DOHH2 (cell line): ENCODE measurements at regions not wholly inside any gene's neighbourhood (a gene's known extent, or its start where the extent isn't known, plus 50 kb on each side); places are given as distances from the start of the nearest gene placed in this dataset.

ENCODE experiments used
- H3F3A ChIP-seq: fragments of 200-600 bp; sonication (generic), shearing (Covaris generic); 2 replicates; pipeline ENCODE4 v1.6.0; 2016; ENCODE audit warnings: antibody characterized with exemption, mild to moderate bottlenecking; ENCODE audit not compliant: control insufficient read depth, insufficient read depth
- H3K27ac ChIP-seq: fragments of 200-600 bp; sonication (generic); 2 replicates; pipeline ENCODE4 v1.5.1; 2014; ENCODE audit warnings: low read depth, mild to moderate bottlenecking, low read length, moderate library complexity
- H3K27me3 ChIP-seq: fragments of 200-600 bp; sonication (generic); 2 replicates; pipeline ENCODE4 v1.6.1; 2014; ENCODE audit warnings: mild to moderate bottlenecking, low read length, mixed read lengths; ENCODE audit not compliant: control insufficient read depth
- H3K36me3 ChIP-seq: fragments of 200-600 bp; sonication (generic); 2 replicates; pipeline ENCODE4 v1.6.1; 2014; ENCODE audit warnings: mild to moderate bottlenecking, low read length, moderate library complexity, mixed read lengths; ENCODE audit not compliant: control insufficient read depth
- H3K4me1 ChIP-seq: fragments of 200-600 bp; sonication (generic); 2 replicates; pipeline ENCODE4 v1.6.1; 2014; ENCODE audit warnings: mild to moderate bottlenecking, low read length, mixed read lengths; ENCODE audit not compliant: control insufficient read depth
- H3K4me2 ChIP-seq: fragments of 200-600 bp; sonication (generic); 2 replicates; pipeline ENCODE4 v1.6.0; 2014; ENCODE audit warnings: mild to moderate bottlenecking, low read length, moderate library complexity
- H3K4me3 ChIP-seq: fragments of 200-600 bp; sonication (generic); 2 replicates; pipeline ENCODE4 v1.5.1; 2014; ENCODE audit warnings: mild to moderate bottlenecking, low read length, mixed read lengths
- H3K79me2 ChIP-seq: fragments of 200-600 bp; sonication (generic); 2 replicates; pipeline ENCODE4 v1.6.1; 2014; ENCODE audit warnings: mild to moderate bottlenecking, low read length, mixed read lengths; ENCODE audit not compliant: control insufficient read depth
- H3K9me2 ChIP-seq: fragments of 200-600 bp; sonication (generic); replicated peaks from 2 replicates; pipeline ENCODE4 v1.6.1; 2014; ENCODE audit warnings: mild to moderate bottlenecking, low read length, mixed read lengths; ENCODE audit not compliant: control insufficient read depth
- H3K9me3 ChIP-seq: fragments of 200-600 bp; sonication (generic); 2 replicates; pipeline ENCODE4 v1.6.1; 2014; ENCODE audit warnings: antibody characterized with exemption, low read length, mixed read lengths; ENCODE audit not compliant: control insufficient read depth, insufficient read depth
- H4K20me1 ChIP-seq: fragments of 200-600 bp; sonication (generic); 2 replicates; pipeline ENCODE4 v1.6.0; 2014; ENCODE audit warnings: low read depth, mild to moderate bottlenecking, antibody characterized with exemption, low read length, moderate library complexity; ENCODE audit not compliant: control insufficient read depth, insufficient read depth
- EZH2phosphoT487 ChIP-seq: fragments of 200-600 bp; sonication (generic); IDR thresholded peaks from 2 replicates; pipeline ENCODE4 v1.6.1; 2017; ENCODE audit warnings: borderline replicate concordance, mild to moderate bottlenecking, antibody characterized with exemption, low read length, moderate library complexity, mixed read lengths
- TF ChIP-seq, protein P1 (sequence below): fragments of 200-600 bp; sonication (generic); IDR thresholded peaks from one replicate; pipeline ENCODE4 v1.5.1; 2014; ENCODE audit warnings: antibody characterized with exemption, mild to moderate bottlenecking, low read depth, low read length; ENCODE audit not compliant: poor library complexity, severe bottlenecking

DNA sequence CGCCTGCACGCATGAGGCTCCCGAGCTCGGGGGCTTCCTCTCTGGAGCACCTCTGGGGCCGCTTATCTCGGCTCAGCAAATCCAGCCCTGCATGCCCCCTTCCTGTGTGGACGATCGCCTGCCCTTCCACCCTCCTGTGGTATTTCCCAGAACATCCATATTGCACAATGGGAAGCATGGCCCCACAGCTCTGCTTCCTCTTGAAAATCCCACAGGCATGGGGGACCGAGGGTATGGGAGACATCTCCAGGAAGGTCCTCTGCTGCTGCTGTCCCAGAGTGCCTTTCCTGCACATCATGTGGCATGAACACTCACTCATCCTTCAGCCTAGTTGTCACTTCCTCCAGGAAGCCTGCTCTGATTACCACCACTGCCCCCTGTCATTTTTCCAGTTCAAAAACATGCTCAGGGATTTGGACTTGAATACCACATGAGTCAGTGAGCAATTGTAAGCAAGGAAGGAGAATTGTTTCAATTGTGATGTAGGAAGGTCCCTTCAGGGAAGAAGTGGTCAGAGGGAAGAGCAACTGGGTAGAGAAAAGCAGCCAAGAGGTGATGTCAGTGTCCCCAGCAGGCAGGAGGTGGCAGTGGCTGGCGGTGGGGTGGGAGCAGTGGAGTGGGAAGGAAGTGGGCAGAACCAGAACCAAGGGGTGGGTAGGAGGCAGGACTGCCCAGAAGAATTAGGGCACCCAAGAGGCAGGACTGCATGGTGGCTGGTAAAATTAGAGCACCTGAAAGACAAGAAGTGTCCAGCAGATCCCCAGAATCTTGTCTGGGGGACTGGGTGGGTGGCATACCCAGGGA, 67.5 kb upstream of the ZMIZ1 start:
- Histone ChIP-seq H3F3A (no peaks in the 10 kb centered on the region), H4K20me1 (no peaks in the 10 kb centered on the region), H3K27ac (no peak overlapping the region), H3K4me2 (no peak overlapping the region), H3K79me2 (no peaks in the 10 kb centered on the region), H3K4me1 (peaks cover 15% of the 10 kb centered on the region), H3K9me3 (no peaks in the 10 kb centered on the region), H3K4me3 (no peak overlapping the region), H3K27me3 (peaks cover 73% of the 10 kb centered on the region), H3K9me2 (no peaks in the 10 kb centered on the region), H3K36me3 (no peaks in the 10 kb centered on the region)
- TF ChIP-seq, protein P1, sequence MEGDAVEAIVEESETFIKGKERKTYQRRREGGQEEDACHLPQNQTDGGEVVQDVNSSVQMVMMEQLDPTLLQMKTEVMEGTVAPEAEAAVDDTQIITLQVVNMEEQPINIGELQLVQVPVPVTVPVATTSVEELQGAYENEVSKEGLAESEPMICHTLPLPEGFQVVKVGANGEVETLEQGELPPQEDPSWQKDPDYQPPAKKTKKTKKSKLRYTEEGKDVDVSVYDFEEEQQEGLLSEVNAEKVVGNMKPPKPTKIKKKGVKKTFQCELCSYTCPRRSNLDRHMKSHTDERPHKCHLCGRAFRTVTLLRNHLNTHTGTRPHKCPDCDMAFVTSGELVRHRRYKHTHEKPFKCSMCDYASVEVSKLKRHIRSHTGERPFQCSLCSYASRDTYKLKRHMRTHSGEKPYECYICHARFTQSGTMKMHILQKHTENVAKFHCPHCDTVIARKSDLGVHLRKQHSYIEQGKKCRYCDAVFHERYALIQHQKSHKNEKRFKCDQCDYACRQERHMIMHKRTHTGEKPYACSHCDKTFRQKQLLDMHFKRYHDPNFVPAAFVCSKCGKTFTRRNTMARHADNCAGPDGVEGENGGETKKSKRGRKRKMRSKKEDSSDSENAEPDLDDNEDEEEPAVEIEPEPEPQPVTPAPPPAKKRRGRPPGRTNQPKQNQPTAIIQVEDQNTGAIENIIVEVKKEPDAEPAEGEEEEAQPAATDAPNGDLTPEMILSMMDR, result no peak
- no peak for TF ChIP-seq EZH2phosphoT487

DNA sequence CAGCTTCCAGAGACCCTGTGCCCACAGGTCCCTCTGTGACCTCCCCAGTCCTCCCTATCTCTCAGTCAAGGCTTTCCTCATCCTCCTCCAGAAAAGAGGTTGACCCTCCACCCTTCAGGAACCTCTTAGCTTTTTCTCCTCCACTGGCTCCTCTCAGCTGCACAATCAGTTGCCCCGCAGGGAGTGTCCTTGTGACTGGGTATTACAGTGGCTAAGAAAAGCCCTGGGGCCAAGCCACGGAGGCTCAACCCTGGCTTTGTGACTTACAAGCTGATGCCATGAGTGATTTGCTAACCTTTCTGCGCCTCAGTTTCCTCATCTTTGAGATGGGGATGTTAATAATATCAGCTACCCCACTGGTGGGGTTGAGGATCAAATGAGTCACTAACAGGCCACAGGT, 66.4 kb upstream of the ZMIZ1 start:
- peaks cover 68% of the 10 kb centered on the region for H3K27me3 ChIP-seq
- H3K79me2 ChIP-seq, result no peaks in the 10 kb centered on the region
- no peak overlapping the region for H3K4me3 ChIP-seq
- no peaks in the 10 kb centered on the region for H3K36me3 ChIP-seq
- H3K4me2 ChIP-seq, result no peak overlapping the region
- H3K9me2 ChIP-seq, result no peaks in the 10 kb centered on the region
- H4K20me1 ChIP-seq, result no peaks in the 10 kb centered on the region
- H3K27ac ChIP-seq, result no peak overlapping the region
- no peaks in the 10 kb centered on the region for H3K9me3 ChIP-seq
- TF ChIP-seq, protein P1, result no peak
- no peak for TF ChIP-seq EZH2phosphoT487
- H3F3A ChIP-seq, result no peaks in the 10 kb centered on the region
- peaks cover 4% of the 10 kb centered on the region for H3K4me1 ChIP-seq

DNA sequence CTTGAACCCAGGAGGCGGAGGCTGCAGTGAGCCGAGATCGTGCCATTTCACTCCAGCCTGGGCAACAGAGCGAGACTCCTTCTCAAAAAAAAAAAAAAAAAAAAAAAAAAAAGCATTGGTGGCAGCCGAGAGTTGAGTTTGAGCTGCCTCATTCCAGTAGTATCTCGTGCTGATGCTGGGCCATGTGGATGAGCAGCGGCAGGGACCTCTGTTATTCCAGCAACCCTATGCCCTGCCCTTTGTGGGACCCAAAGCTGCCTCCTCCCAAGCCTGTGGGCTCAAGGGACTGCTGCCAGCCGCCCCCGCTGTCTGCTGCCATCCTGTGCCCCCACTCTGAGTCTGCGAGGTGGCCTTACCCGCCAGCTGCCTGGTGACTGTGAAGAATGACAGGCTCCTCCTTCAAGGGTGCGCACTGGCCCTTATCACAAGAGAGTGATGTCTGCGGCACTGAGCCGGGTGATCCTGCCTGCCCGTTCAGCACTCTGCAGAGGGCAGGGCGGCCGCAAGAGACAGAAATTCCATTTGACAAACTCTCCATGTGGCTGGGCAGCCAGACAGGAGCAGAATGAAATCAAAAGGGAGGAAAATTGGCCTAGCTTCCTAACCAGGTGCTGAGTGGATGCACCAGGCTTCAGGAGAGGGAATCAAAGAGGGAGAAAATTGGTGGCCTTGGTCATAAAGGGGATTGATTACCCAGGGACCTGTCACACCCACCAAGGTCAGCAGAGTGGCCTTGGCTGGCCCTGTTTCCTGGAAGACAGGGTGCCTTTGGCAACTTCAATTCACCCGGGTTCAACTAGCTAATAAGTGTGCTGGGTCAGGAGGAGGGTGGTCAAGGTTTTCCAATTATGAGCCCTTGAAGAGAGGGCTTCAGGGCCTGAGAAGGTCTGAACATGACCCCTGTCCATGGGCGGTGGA, 65.3 kb upstream of the ZMIZ1 start:
- TF ChIP-seq EZH2phosphoT487, result no peak
- TF ChIP-seq, protein P1, result no peak
- H3F3A ChIP-seq, result no peaks in the 10 kb centered on the region
- no peaks in the 10 kb centered on the region for H3K79me2 ChIP-seq
- H3K36me3 ChIP-seq, result no peaks in the 10 kb centered on the region
- H3K4me2 ChIP-seq, result no peak overlapping the region
- H3K4me1 ChIP-seq, result peaks cover 7% of the 10 kb centered on the region; the same call in 1 of the 2 replicates
- peaks cover 77% of the 10 kb centered on the region for H3K27me3 ChIP-seq
- H3K9me3 ChIP-seq, result no peaks in the 10 kb centered on the region
- H3K4me3 ChIP-seq, result no peak overlapping the region
- no peak overlapping the region for H3K27ac ChIP-seq
- no peaks in the 10 kb centered on the region for H4K20me1 ChIP-seq
- H3K9me2 ChIP-seq, result no peaks in the 10 kb centered on the region
